HCEC 1CT (cell line): ENCODE measurements at regions not wholly inside any gene's neighbourhood (a gene's known extent, or its start where the extent isn't known, plus 50 kb on each side); places are given as distances from the start of the nearest gene placed in this dataset.
"Not testable (repeated sequence)": the region's sequence is repeated elsewhere in the genome, so short reads cannot be mapped to it uniquely, and the experiment has no call there.

Experiments used
- DNase-seq: peaks from one replicate; pipeline ENCODE4 v3.0.0-alpha.2; 2017

DNA sequence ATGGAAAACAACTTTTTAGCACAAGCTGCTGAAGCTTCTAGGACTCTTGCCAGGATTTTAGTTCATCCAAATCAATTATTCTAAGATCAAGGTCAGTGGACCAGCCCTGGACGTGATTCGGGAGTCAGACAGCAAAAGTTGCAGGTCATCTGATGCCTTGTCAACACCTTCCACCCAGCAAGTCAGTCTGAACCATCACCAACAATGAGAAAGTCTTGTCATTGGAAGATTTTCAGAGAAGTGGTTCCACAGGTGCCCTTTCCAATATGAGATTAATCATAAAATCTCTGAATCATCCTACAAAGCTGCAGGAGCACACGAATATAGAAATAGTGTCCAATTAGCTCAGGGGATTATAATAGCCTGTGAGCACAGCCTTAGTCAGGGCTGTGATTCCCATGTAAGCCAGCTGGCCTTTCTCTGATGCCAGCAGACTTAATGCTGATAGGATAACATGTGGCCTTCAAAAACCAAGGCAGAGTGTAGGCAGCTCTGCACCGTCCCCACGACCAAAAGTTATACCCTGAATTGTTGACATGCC, 445.0 kb upstream of the TRPC7 start:
- DNase-seq: peak; percentile 87

DNA sequence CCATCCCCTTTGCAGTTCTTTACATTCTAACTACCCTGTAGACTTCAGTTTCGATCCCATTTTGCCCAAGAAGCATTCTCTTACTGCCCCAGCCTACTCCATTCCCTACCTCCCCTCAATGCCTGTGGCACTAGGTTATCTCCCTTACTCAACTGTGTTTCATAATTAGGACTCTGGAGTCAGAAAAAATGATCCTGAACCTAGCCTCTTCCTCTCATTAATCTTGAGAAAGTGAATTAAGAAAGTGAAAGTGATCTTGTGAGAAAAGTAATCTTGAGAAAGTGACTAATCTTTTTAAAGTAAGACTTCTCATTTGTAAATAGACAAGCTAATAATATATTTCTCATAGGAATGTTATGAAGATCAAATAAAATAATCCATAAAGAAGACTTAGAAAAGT, 444.0 kb upstream of the TRPC7 start:
- no peak for DNase-seq

DNA sequence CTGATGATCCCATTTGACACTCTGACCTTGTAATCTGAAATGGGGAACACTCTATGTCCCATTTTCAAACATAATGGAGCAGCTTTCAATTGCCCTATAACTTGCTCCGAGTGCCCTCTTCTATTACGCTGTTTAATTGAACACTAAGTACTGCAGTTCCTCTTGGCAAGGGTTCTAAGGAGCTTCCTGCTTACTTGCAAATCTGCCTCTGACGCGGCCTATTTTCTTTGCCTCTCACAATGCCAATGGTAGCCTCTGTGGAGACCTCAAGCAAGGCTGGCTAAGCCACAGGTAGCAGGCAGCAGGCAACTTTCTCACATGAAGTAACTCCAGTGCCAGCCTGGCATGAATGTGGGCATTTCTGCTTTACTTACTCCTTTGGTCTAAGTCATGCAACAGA, 443.4 kb upstream of the TRPC7 start:
- DNase-seq: no peak

DNA sequence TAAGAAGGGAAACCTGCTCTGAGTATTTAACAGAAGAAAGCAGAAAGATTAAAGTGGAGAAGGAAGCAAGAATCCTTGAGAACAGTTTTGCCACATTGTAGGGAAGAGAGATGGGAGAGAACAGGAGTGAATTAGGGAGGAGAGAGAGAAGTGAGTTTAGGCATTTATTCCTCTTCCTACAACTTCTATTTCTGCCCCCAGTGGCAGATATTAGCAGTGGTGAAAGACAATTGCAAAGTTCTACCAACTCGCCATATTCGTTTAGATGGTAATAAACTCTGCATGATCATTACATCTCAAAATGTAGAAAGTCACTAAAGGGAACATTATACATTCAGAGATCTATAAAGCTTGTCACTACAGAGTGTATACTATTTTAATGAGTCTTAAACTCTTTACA, 440.1 kb upstream of the TRPC7 start:
- no peak for DNase-seq

DNA sequence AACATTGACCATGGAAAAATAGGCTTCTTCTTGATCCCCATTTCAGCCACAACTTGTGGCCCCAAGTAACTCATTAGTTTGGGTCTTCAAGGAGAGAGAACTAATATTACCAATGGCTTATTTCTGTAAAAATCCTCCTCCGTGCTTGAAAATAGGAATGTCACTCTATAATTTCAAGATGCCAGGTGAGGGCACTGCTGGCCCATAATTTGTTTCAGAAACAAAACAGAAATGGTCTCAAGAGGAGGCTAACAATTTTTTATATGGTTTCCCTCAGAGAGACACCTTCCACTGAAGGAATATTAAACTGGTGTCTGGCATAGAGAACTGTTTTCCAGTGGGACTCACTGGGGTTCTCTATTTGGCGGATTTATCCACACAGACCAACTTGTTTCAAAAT, 437.0 kb upstream of the TRPC7 start:
- peak; percentile 21 for DNase-seq

DNA sequence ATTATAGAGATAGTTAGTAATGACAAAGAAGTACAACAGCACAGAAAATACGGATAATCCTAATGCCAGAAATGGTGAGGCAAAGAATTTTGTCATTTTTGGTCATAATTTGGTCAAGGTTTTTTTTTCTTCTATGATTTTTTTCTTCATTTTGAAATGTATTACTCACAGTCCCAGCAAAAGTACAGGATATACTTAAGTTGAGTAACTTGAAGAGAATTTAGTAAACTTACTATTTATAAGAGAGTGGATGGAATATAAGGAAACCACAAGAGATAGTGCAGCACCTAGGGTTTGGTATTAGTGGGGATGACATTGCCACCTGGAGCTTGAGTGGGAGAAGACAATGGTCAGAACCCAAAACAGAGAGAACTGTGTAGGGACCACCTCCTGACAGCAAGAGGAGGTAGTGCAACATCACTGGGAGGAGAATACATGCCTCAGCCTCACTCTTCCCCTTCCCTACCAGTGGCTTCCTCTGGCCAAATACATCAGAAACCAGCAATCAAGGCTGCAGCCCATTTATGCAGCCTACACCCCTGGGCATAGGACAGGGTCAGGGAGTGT, 434.5 kb upstream of the TRPC7 start:
- peak; percentile 15 for DNase-seq

DNA sequence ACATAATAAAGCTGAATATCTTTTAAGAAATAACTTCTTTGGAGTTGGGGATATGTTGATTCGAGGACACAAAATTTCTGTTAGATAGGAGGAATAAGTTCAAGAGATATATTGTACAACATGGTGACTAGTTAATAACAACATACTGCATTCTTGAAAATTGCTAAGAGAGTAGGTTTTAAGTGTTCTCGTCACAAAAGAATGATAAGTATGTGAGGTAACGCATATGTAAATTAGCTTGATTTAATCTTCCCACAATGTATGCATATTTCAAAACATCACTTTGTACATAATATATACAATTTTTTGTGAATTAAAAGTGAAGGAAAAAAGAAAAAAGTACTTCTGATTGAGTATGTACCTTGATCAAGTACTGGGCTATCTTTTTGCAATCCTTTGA, 428.0 kb upstream of the TRPC7 start:
- DNase-seq: no peak

DNA sequence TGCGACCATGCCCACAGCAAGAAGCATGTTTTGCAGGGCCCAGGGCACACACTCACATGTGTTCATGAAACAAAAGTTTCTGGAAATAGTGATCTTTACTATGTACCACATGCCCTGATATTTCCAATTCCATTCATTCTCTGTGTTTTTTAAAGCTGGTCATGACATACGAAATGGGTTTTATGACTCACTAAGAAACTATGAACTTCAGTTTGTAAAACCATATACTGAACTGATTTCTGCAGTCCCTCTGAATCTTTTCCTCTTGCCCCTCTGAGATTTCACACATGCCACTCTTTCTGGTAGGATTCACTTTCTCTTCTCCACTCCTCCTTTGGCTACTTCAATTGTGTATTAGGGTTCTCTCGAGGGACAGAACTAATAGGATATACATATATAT, 416.1 kb upstream of the TRPC7 start:
- peak; percentile 29 for DNase-seq

DNA sequence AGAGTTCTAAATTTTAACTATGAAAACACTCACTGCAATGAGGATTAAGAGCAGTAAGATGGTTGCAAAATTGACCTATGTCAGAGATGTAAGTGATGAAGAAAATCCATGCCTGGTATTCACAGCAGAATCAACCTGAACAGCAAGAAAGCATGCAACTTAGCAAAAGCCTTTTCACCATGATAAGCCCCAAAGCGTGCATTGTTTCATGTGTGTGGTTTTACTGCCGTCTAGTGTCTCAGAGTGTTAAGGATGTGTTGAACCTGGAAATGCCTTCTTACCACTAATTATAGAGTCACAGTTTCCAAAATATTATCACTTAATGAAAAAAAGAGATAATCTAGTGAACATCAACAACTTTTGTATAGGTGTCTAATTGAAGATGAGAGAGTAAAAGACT, 415.2 kb upstream of the TRPC7 start:
- no peak for DNase-seq

DNA sequence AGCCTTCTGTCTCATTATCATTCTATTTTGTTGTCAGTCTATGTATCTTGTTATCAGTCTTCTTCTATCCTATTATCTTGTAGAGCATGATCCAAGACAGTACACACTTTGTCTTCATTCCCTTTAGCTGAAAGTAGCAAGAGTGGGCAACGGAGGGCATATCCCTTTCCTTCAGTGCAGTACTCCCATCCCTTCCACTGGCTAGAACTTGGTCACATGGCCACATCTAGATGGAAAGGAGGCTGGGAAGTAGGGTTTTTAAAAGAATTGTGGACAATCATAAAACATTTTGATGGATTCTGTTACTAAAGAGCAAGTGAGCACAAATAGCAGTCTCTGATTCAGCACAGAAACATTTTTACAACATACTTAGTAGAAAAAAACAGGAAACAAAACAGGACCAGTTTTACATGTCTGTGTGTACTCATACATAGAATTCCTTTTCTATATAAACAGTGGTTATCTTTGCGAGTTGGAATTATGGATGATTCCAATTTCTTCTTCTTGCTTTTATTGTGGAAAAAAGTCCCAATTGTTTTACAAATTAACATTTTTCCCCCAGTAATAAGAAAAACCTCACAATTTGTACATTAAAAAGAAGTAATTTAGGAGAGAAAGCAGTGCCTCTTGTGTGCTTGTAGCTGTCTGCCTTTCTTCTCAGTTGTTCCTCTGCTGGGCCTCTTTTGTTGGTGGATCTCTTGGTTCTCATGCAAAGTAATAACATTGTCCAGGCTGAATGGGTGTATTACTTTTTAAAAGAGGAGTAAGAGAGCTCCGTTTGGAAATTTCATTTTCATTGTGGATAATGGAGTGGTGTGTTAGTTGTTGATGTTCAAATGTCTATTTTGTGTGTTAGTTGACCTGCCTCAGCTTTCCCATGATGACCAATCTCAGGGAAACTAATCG, 410.9 kb upstream of the TRPC7 start:
- peak; percentile 29 for DNase-seq

DNA sequence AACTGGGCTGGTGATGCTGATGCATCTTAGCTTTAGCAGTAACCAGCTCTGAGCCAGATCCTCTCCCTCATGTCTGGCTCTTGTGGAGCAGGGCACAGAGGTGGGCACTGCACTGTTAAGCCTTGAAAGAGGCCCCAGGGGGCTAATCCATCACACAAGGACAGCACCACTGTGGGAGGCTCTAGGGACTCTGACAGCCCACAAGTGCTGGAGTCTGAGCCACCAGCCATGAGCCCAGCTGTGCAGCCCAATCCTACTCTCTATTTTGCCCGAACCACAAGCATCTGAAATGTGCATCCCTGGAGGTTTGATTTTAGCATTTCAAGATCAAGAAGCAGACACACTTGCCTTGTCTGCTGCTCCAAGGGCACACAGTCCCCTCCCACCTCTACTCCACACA, 407.1 kb upstream of the TRPC7 start:
- DNase-seq: no peak

DNA sequence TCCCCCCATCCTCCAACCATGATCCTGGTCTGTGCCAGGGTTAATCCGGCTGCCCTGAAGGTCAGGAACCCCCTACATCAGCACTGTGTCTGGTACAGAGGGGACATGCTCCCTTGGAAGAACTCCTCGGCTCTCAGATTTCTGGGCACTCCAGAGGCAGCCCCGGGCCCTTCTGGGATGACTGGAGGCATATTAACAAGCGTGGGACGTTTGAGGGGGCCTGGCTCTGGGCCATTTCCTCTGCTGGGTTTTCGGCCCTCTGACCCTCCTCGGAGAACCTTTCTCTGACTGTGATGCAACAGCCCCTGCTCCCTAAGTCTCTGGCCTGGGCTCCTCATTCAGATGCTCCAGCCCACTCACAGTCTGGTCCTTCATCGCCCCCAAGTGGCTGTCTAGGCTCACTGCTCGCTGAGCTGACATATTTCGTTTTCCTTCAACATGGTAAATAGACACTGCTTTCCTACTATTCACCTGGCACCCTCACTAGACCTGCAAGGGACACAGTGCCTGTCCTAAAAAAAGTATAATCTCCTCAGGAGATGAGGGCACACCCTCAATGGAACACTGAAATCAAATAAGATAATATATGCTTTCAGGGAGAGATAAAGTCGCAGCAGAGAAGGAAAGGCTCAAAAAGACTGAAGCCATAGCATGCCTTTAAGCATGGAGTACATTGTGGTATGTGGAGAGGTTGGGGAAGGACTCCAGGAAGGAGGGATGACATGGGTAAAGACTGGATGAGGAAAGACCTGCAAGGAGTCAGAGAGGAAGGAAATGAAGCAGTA, 404.7 kb upstream of the TRPC7 start:
- peak; percentile 27 for DNase-seq

DNA sequence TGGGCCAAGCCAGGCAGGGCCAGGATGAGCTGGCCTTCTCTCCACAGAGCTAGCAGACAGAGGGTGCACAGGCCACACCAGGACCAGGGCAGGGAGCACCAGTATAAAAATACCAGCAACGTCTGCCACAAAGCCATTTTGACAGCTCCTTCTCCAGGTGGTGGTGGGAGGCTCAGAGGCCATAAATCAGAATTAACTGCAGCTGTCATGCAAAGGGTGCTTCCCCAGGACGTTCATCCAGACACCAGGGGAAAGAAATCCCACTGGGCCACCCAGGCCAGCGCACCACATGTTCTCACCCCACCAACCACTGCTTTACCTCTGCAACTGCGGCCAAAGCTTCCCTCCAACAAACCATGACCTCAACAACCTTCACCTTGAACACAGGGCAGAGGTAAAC, 403.7 kb upstream of the TRPC7 start:
- DNase-seq: no peak

DNA sequence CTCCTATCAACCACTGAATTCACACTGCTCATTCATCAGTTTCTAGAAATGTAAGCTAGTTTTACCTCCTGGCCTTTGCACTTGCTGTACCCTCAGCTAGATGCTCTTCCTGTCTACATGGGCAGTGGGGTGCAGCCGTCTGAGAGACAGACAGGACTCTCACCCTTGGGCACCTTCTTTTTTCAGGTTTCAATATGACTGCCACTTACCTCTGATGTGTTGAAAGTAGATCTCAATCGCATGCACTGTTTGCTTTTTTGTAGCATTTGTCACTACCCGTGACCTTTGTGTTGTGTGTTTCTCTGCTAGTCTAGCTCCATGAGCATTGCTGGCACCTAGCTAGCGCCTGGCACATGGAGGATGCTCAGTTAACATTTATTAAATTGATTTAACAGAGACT, 403.1 kb upstream of the TRPC7 start:
- DNase-seq: no peak

DNA sequence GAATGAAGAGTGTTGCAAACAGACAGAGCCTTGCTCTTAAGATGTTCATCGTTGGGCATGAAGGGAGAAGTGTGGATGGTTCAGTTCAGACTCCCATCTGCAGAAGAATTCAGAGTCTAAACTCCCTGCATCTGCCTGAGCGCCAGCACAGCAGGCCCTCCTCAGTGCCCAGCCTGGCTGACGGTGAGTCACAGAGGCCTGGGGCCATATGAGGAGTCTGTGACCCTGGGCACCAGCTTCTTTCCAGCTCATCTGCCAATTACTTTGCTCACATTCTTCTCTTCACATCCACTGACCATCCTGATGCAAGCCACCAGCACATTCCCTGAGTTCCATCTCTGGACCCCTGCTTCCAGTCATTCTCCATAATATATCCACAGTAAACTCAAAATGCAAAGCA, 401.1 kb upstream of the TRPC7 start:
- DNase-seq: no peak

DNA sequence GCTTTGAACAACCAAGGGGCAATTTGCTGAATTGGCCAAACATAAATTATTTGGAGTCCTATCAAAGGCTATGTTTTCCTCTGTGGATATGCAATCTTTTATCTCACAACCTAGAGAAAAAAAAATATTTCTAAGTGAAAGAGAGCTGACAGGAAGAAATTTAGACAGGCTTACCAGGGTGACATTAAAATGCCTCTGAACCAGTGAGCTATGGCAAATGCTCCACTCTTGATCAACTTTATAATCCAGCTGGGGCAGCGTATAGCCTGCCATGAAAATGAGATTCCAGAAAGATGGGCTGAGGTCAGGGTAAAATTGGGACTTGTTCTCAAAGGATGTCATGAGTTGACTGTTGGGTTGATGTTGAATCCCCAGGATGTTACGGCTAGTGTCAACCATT, 399.3 kb upstream of the TRPC7 start:
- DNase-seq: no peak

DNA sequence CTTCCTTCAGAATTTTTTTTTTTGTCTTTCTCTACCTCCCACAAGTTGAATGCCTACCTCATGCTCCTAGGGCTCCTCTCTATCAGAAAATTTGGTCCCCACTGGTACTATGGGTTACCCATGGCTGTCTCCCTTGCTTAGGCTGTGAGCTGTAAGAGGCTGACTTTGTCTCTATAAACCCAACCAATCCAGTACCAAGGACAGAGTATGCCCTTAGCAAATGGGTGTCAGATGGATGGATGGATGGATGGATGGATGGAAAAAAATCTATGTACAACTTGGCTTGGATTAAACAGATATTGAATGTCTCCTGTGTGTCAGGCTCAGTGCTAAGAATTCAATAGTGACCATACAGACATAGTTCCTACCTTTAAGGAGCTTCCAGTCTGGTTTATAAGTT, 398.2 kb upstream of the TRPC7 start:
- no peak for DNase-seq

DNA sequence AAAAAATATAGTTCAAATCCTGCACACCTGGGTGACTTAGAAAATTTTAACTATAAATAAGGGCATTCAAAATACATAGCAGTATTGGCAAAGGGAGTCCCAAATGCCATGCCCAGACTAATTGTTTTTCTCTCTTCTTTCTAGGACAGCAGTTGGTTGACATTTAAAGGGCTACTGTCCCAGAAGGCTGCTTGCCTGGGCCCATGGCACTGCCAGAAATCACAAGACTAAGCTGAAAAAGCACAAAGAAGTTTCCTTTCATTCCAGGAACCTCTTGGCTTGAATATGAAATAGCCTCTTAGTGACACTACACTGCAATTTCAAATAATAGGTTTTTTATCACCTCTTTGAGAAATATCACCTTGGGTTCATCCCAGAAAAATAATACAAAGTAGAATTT, 388.9 kb upstream of the TRPC7 start:
- no peak for DNase-seq

DNA sequence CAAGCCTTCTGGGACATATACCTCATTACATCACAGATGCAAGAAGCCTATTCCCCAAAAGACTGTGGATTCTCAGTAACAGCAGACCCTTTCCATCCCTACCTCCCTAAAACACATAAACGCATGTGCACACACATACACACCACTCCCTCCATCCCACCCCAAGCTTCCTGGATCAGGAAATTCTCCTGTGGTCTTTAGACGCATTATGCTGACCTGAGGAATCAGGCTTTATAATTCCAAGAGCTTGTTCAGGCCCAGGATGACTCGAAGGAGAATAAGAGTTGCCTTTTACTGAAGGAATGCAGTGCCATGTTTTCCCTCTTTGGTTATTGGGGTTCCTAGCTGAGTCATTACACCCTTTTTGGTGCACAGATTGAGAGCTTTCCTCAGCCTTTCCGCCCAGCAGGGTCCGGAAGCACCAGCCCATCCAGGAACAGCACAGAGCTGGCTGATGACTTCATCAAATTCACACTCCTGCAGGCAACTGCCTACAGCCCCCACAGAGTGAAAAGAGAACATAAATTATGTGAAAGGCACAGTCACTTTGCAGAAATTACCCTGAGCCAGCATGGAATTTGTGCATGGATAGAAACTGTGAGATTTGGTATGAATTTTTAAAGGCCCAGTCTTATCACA, 385.0 kb upstream of the TRPC7 start:
- DNase-seq: no peak

DNA sequence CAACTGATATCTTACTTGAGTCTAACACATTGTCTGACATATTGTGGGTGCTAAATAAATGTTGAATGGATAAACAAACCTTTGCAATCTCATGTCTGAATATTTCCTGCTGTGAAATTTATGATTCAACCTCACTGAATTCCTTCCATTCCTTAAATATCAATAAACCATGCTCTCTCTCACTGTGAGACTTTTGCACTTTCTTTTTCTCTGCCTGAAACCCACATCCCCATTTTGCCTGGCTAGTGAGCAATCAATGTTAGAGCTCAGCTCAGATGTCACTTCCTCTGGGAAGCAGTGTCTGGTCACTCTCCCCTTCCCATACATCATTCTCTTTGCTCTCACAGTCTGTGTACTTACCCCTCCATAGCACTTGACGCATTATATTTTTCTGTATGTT, 383.7 kb upstream of the TRPC7 start:
- no peak for DNase-seq

DNA sequence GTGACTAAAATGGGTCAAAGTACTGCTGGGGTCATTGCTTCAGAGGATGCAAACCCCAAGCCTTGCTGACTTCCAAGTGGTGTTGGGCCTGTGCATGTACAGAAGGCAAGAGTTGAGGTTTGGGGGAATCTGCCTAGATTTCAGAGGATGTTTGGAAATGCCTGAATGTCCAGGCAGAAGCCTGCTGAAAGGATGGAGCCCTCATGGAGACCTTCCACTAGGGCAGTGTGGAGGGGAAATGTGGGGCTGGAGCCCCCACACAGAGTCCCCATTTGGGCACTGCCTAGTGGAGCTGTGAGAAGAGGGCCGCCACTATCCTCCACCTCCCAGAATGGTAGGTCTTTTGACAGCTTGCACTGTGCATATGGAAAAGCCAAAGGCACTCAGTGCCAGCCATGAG, 377.7 kb upstream of the TRPC7 start:
- no peak for DNase-seq

DNA sequence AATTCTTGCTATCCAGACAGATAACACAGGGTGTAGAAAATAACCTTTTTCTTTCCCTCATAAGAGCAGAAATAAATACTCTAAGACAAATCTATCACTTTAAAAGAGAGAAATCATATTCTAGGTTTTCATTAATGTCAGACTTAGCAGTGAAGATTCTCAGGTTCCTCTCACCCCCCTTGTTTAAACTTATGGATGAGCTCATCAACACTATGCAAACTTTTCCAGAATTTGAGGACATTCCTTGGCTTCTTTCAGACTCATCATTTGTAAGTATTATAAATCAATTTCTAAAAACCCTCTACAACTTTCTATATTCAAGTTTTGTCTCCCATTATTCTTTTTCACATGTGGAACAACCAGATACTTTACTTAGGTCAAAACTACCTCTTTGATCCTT, 374.9 kb upstream of the TRPC7 start:
- no peak for DNase-seq

DNA sequence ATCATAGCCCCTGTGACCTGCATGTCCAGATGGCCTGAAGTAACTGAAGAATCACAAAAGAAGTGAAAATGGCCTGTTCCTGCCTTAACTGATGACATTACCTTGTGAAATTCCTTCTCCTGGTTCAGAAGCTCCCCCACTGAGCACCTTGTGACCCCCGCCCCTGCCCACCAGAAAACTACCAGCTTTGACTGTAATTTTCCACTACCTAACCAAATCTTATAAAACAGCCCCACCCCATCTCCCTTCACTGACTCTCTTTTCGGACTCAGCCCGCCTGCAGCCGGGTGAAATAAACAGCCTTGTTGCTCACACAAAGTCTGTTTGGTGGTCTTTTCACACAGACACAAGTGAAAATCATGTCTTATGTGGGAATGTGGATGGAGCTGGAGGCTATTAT, 373.9 kb upstream of the TRPC7 start:
- not testable (repeated sequence) for DNase-seq
